ENCODE measurements at regions not wholly inside any gene's neighbourhood (a gene's known extent, or its start where the extent isn't known, plus 50 kb on each side); places are given as distances from the start of the nearest gene placed in this dataset.
"Not testable (repeated sequence)": the region's sequence is repeated elsewhere in the genome, so short reads cannot be mapped to it uniquely, and the experiment has no call there.

- no peak for DNase-seq (ENCODE audit: low read depth)
- TF ChIP-seq, protein P1, sequence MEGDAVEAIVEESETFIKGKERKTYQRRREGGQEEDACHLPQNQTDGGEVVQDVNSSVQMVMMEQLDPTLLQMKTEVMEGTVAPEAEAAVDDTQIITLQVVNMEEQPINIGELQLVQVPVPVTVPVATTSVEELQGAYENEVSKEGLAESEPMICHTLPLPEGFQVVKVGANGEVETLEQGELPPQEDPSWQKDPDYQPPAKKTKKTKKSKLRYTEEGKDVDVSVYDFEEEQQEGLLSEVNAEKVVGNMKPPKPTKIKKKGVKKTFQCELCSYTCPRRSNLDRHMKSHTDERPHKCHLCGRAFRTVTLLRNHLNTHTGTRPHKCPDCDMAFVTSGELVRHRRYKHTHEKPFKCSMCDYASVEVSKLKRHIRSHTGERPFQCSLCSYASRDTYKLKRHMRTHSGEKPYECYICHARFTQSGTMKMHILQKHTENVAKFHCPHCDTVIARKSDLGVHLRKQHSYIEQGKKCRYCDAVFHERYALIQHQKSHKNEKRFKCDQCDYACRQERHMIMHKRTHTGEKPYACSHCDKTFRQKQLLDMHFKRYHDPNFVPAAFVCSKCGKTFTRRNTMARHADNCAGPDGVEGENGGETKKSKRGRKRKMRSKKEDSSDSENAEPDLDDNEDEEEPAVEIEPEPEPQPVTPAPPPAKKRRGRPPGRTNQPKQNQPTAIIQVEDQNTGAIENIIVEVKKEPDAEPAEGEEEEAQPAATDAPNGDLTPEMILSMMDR (IDR thresholded peaks at IDR 0.05; ENCODE audit: control insufficient read depth, extremely low read depth, insufficient read depth), result no peak
- no peak overlapping the region for H3K4me3 ChIP-seq (ENCODE audit: low read depth, low read length)
Measured at GRCh38 chr5:57429513-57430120, 53.0 kb downstream of the ACTBL2 start.

DNA sequence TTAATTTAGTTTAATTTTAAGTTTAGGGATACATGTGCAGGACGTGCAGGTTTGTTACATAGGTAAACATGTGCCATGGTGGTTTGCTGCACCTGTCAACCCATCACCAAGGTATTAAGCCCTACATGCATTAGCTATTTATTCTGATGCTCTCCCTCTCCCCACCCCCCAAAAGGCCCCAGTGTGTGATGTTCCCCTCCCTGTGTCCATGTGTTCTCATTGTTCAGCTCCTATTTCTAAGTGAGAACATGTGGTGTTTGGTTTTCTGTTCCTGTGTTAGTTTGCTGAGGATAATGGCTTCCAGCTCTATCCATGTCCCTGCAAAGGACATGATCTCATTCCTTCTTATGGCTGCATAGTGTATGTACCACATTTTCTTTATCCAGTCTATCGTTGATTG, 53.6 kb downstream of the ACTBL2 start:
- H3K4me3 ChIP-seq (ENCODE audit: low read depth, low read length); DNase-seq (ENCODE audit: low read depth): not testable (repeated sequence)

GRCh38 chr5:57422993-57423392, 59.6 kb downstream of the ACTBL2 start:
- TF ChIP-seq, protein P1 (IDR thresholded peaks at IDR 0.05; ENCODE audit: control insufficient read depth, extremely low read depth, insufficient read depth), result no peak
- no peak overlapping the region for H3K4me3 ChIP-seq (ENCODE audit: low read depth, low read length)
- DNase-seq (ENCODE audit: low read depth), result no peak

DNA sequence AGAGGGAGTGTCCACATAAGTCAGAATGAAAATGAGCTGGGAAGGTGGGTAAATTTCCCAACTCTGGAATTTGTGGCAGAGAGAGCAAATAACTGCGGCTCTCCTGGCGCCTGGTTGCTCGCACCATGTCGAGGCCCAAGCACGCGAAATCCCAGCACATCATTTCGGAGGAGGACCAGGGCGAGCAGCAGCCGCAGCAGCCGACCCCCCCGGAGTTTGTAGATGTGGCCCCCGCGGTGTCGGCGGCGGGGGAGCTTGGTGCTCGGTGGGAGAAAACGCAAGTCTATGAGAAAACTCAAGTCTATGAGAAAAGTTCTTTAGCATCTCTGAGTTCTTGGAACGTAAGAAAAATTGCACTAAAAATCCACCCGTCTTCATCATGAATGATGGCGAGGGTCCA, 60.3 kb downstream of the ACTBL2 start:
- no peak for DNase-seq (ENCODE audit: low read depth)
- no peak overlapping the region for H3K4me3 ChIP-seq (ENCODE audit: low read depth, low read length)
- TF ChIP-seq, protein P1 (IDR thresholded peaks at IDR 0.05; ENCODE audit: control insufficient read depth, extremely low read depth, insufficient read depth), result no peak

DNA sequence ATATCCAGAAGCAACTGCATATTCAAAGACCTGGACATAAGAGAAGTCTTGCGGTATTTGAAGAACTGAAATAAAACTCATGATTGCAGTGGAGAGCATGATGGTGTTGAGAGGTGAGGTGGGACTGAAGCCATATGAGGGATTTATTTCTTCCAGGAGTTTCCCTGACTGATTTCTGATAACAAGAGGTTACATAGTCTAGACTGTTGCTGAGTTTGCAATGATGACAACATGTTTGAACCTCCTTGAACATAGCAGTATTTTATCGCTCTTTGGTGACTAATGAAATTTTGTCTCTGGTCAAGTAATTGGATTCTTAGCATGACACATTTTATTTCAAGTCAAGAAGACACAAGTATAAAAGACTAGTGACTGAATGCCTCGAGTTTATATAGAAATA, 61.8 kb downstream of the ACTBL2 start:
- no peak overlapping the region for H3K4me3 ChIP-seq (ENCODE audit: low read depth, low read length)
- DNase-seq (ENCODE audit: low read depth), result no peak
- TF ChIP-seq, protein P1 (IDR thresholded peaks at IDR 0.05; ENCODE audit: control insufficient read depth, extremely low read depth, insufficient read depth), result no peak

DNA sequence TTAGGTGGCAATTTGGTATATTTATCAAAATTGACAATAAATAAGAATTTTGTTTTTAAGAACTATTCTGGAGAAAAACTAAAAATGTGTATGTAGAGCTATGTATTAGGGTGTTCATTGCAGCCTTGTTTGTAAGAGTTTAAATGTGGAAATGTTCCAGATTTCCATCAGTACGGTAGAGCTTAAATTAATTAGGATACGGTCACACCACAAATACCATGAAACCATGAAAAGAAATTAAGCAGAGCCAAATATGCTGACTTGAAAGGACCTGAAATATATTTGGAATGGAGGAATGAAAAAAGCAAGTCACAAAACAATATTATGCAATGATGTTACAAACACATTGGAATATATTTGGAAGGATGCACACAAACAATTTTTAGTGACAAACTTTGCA, 64.6 kb downstream of the ACTBL2 start:
- DNase-seq (ENCODE audit: low read depth), result no peak
- TF ChIP-seq, protein P1 (IDR thresholded peaks at IDR 0.05; ENCODE audit: control insufficient read depth, extremely low read depth, insufficient read depth), result no peak
- H3K4me3 ChIP-seq (ENCODE audit: low read depth, low read length), result no peak overlapping the region

- TF ChIP-seq, protein P1 (IDR thresholded peaks at IDR 0.05; ENCODE audit: control insufficient read depth, extremely low read depth, insufficient read depth), result no peak
- no peak for DNase-seq (ENCODE audit: low read depth)
- H3K4me3 ChIP-seq (ENCODE audit: low read depth, low read length), result no peak overlapping the region
Measured at GRCh38 chr5:57417320-57417719, 65.3 kb downstream of the ACTBL2 start.

Measured in LNCaP clone FGC (cell line).